IPS-15b (cell line): ENCODE measurements at regions not wholly inside any gene's neighbourhood (a gene's known extent, or its start where the extent isn't known, plus 50 kb on each side); places are given as distances from the start of the nearest gene placed in this dataset.

Experiments used
- H3K27me3 ChIP-seq: one replicate; pipeline ENCODE4 v1.6.1; 2013; ENCODE audit warnings: low read length; ENCODE audit not compliant: control insufficient read depth, insufficient read depth
- H3K36me3 ChIP-seq: one replicate; pipeline ENCODE4 v1.6.1; 2013; ENCODE audit warnings: low read length; ENCODE audit not compliant: control insufficient read depth, insufficient read depth
- H3K4me1 ChIP-seq: one replicate; pipeline ENCODE4 v1.6.1; 2013; ENCODE audit warnings: mild to moderate bottlenecking, low read length; ENCODE audit not compliant: control insufficient read depth, insufficient read depth
- H3K4me3 ChIP-seq: one replicate; pipeline ENCODE4 v1.5.1; 2013; ENCODE audit warnings: low read depth, low read length
- H3K9ac ChIP-seq: one replicate; pipeline ENCODE4 v1.6.1; 2013; ENCODE audit warnings: low read depth, mild to moderate bottlenecking, low read length
- H3K9me3 ChIP-seq: one replicate; pipeline ENCODE4 v1.6.1; 2013; ENCODE audit warnings: mild to moderate bottlenecking, low read length; ENCODE audit not compliant: control insufficient read depth, insufficient read depth

DNA sequence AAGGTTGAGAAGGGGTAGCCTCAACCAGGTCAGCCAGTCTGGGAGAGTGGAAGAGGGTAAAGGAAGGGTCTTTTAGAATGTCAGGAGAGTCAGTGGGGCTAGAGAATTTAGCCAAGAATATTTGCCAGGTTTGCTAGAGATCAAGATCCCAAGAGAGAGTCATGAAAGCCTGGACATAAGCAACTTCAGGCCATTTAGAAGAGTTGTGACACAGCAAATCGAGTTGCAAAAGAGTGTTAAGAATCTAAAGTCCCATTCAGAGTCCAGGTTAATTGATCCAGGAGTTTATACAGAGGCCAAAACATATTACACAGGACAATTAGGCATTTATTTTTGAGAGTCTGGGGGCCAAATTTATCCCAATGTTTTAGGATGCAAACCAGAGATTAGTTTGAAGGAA lies 1260.1 kb upstream of the ACO1 start:
- Histone ChIP-seq H3K27me3 (no peaks in the 10 kb centered on the region), H3K9ac (no peak overlapping the region), H3K36me3 (no peaks in the 10 kb centered on the region), H3K4me1 (no peaks in the 10 kb centered on the region), H3K9me3 (no peaks in the 10 kb centered on the region), H3K4me3 (no peak overlapping the region)

DNA sequence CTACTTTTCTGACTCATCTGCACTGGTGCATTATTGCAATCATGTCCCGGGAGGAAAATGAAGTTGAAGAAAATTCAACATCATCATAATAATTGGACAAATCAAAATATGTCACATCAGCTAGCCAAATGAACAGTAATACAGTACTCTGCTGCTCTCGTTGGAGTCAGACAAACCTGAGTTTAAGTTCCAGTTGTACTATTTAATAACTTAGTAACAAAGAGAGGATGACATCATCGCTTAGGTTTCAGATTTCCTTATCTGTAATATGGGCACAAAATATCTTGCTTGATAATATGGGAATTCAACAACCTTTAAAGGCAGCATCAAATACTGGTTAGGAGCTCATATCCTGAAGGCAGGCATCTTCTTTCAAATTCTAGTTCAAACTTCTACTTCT lies 1248.9 kb upstream of the ACO1 start:
- Histone ChIP-seq H3K27me3 (no peaks in the 10 kb centered on the region), H3K4me1 (no peaks in the 10 kb centered on the region), H3K9me3 (no peaks in the 10 kb centered on the region), H3K9ac (no peak overlapping the region), H3K36me3 (no peaks in the 10 kb centered on the region), H3K4me3 (no peak overlapping the region)

DNA sequence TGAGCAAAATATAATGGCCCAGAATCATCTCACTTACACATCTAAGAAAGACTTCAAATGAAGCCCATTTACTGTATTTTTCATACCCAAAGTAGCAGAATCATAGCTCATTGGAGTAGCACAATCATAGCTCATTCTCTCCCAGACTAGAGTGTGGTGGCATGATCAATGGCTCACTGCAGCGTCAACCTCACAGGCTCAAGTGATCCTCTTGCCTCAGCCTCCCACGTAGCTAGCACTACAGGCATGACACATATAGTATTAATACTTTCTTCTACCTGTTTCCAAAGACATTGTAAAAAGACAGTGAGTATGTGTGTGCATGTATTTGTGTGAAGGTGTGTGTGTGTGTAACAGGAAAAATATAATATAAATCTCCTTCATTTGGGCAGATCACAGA lies 1247.9 kb upstream of the ACO1 start:
- Histone ChIP-seq H3K36me3 (no peaks in the 10 kb centered on the region), H3K27me3 (no peaks in the 10 kb centered on the region), H3K4me3 (no peak overlapping the region), H3K9ac (no peak overlapping the region), H3K9me3 (no peaks in the 10 kb centered on the region), H3K4me1 (no peaks in the 10 kb centered on the region)

DNA sequence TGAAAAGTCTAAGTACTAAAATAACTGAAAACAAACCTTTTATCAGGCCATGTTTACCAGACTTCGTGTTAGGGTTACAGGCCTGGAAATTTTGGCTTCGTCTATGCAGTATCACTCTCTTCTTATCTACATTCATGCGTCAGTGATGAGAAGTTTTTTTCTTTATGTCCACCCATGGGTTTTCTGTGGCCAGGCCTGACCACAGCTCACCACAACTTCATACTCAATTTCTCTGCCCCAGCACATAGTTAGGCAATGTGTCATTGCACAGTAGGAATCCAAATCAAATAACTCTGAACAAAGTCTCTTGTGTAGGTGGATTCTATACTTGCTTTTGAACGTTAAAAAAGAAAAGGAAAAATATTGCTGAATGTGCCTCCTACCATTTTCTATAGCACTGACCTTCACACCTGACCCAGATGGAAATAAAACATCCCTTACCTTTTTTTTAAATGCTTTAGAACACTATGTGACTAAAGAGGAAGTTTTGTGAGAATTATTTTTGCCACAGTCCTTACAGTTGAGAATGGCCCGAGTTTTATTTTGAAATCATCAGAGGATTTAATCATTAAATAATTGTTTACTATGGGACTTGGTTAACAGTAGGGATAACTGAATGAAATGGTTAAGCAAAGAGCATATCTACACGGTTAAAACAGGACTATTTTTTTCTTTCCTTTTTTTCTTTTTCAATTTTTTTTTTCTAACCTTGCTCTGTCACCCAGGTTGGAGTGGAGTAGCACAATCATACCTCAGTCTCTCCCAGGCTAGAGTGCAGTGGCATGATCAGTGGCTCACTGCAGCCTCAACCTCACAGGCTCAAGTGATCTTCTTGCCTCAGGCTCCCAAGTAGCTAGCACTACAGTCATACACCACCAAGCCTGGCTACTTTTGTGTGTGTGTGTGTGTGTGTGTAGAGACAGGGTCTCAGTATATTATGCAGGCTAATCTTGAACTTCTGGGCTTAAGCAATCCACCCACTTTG lies 1247.0 kb upstream of the ACO1 start:
- no peaks in the 10 kb centered on the region for H3K9me3 ChIP-seq
- H3K4me3 ChIP-seq = no peak overlapping the region
- H3K27me3 ChIP-seq = no peaks in the 10 kb centered on the region
- no peak overlapping the region for H3K9ac ChIP-seq
- no peaks in the 10 kb centered on the region for H3K4me1 ChIP-seq
- H3K36me3 ChIP-seq = no peaks in the 10 kb centered on the region

DNA sequence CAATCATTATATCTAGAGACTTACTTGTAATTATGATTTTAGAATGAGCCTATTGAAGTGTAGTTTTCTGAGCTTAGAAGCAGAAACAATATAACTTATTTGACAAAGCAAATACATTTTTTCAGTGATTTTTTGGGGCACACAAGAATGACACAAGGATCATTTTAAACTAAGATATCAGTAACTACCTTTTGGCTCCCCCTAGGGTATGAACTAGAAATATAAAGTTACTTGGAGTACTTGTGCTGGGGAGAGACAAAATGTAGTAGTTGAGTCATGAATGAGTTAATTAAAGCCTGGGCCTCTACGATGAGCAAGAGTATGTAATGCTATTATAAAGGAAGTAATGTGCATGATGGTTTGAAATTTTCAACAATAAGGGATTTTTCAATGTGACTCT lies 1244.1 kb upstream of the ACO1 start:
- H3K36me3 ChIP-seq = no peaks in the 10 kb centered on the region
- H3K27me3 ChIP-seq = no peaks in the 10 kb centered on the region
- H3K9ac ChIP-seq = no peak overlapping the region
- no peaks in the 10 kb centered on the region for H3K9me3 ChIP-seq
- H3K4me1 ChIP-seq = no peaks in the 10 kb centered on the region
- no peak overlapping the region for H3K4me3 ChIP-seq

DNA sequence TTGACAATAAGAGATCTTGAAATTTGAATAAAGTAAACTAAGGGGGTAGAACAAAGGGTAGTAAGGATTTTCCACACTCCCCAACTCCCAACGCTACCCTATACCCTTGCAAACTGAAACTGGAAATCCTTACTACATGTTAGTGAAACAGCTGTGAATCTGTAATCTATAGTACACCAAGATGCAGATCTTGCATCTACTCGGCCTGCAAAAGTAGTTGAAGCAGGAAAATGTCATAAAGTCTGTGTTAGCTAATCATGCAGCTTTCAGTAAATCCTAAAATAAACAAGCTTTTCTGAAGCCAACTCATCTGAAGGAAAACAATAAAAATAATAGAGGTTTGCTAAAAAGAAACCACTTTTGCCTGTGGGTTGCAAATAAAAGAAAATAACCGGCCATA lies 1242.0 kb upstream of the ACO1 start:
- Histone ChIP-seq H3K9me3 (no peaks in the 10 kb centered on the region), H3K27me3 (no peaks in the 10 kb centered on the region), H3K36me3 (no peaks in the 10 kb centered on the region), H3K9ac (no peak overlapping the region), H3K4me3 (no peak overlapping the region), H3K4me1 (no peaks in the 10 kb centered on the region)

DNA sequence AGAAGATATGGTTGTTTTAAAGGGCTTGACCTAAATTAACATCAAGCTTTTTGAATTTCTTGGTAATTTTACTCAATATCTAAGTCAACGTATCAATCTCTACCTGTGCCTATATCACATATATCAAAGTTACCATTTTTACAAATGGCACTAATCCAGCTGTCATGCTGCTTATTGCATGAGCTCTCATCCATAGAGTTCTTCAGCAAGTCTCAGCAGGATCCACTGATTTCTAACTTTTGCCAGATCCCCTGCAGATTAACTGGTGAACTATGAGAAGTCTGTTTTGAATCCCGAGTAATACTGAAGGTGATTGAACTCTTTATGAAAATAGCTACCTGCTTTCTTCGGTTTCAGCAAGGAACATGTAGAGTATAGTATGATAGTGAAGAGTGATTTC lies 1239.8 kb upstream of the ACO1 start:
- Histone ChIP-seq H3K27me3 (no peaks in the 10 kb centered on the region), H3K36me3 (no peaks in the 10 kb centered on the region), H3K9me3 (no peaks in the 10 kb centered on the region), H3K9ac (no peak overlapping the region), H3K4me1 (no peaks in the 10 kb centered on the region), H3K4me3 (no peak overlapping the region)

DNA sequence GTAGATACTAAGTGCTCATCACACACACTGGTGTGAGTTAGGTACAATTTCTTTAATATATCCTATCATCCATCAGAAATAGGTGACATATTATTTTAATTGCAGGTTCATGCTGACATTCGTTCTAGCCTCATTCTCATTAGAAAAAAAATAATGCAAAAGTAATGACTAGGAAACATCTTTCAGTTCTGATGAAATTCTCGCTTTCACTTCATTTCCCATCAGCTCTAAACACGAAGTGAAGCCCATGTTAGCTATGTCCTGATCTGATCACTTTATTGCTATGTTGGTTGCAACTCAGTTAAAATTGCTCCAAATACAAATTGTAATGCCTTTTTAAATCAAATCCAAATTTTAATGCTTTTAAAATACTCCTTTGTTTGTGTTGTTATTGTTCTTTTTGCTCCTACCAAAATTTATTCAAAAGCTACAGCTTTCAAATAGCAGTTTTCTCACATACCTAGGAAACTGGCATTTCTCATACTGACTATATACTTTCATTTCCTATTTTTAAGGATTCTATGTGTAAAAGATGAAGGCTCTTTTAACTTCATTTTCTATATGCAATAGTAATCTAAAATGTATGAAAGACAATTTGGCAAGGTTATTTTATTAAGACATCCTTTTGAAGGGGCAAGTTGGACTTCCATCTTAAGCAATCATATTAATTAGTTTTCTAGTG lies 1237.8 kb upstream of the ACO1 start:
- H3K27me3 ChIP-seq = no peaks in the 10 kb centered on the region
- H3K4me3 ChIP-seq = no peak overlapping the region
- H3K36me3 ChIP-seq = no peaks in the 10 kb centered on the region
- no peaks in the 10 kb centered on the region for H3K9me3 ChIP-seq
- H3K4me1 ChIP-seq = no peaks in the 10 kb centered on the region
- H3K9ac ChIP-seq = no peak overlapping the region

DNA sequence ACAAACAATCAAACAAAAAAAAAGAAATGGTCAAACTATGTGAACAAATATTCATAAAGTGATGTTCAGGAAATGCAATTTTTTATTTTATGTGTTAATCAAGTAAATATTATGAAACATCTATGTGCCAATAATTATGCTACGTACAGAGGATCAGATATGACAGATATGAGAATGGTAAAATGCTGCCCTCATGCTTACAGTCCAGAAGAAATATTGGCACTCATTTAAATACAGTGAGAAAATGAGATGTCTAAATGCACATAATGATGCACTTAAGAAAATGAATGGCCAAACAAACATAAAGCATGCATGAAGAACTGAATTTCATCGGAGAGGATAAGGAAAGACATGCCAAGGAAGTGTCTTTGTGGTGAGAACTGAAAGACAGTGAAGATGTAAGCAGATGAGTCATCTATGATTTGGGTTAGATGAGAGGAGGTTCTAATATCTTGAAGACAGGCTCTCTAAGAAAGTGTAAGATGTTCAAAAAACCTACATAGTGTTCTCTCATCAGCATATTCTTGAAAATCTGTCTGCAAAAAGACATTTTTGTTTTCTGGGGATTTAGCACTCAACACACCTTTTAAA lies 1231.1 kb upstream of the ACO1 start:
- no peaks in the 10 kb centered on the region for H3K36me3 ChIP-seq
- no peaks in the 10 kb centered on the region for H3K27me3 ChIP-seq
- H3K9me3 ChIP-seq = no peaks in the 10 kb centered on the region
- no peak overlapping the region for H3K4me3 ChIP-seq
- no peaks in the 10 kb centered on the region for H3K4me1 ChIP-seq
- H3K9ac ChIP-seq = no peak overlapping the region

DNA sequence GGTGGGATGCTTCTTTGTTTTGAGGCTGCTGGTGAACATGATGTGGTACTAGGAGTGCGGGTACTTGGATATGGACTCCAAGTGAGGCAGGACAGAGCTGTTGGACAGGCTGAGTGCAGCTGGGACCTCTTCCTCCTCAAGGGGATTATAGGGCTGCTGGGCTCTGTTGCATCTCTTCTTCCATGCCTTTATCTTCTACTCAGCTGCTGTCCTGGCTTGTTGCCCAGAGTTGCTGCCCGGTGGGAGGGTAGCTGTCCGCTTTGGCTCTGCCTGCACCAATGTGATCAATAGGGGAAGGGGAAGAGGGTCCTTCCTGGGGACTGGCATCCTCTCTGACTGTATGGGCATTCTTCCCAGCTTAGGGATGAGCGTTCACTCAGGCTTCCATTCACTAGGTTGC lies 1217.9 kb upstream of the ACO1 start:
- Histone ChIP-seq H3K9me3 (peaks cover 2% of the 10 kb centered on the region), H3K4me1 (no peaks in the 10 kb centered on the region), H3K9ac (no peak overlapping the region), H3K4me3 (no peak overlapping the region), H3K27me3 (no peaks in the 10 kb centered on the region), H3K36me3 (no peaks in the 10 kb centered on the region)

DNA sequence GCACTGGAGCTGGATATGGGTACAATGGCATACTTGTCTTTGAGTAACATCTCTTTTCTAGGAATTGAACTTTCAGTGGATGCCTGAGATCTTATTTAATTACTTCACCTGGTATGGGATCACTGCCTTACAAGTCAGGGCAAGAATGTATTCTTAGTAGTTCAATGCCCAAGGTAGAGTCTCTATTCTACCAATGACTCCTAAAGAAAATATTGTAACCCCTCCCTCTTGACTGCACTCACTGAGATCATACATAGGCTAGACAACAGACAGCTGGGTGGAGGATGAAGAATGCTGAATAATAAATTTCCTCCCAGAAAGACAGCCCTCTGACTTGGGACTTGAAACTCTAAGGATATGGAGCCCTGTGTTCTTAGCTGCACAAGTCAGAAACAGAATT lies 1216.3 kb upstream of the ACO1 start:
- Histone ChIP-seq H3K9ac (no peak overlapping the region), H3K27me3 (no peaks in the 10 kb centered on the region), H3K4me1 (no peaks in the 10 kb centered on the region), H3K36me3 (no peaks in the 10 kb centered on the region), H3K4me3 (no peak overlapping the region), H3K9me3 (peaks cover 2% of the 10 kb centered on the region)

DNA sequence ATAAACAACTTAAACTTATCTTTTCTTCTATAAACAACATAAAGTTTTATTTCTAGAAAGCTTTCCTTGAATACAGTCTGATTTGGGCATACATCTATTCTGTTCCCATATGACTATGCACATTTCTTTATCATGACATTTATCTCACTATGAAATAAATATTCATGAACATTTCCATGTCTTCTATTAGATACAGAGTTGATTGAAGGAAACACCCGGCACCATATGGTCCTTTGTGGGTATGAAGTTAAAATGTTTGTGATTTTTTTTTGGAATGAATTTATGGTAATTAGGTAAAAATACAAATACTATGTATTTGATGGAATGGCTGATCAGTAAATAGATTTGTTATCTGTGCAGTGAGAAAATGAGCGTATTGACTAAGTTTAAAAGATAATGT lies 1209.8 kb upstream of the ACO1 start:
- Histone ChIP-seq H3K9me3 (no peaks in the 10 kb centered on the region), H3K9ac (no peak overlapping the region), H3K4me3 (no peak overlapping the region), H3K36me3 (no peaks in the 10 kb centered on the region), H3K4me1 (no peaks in the 10 kb centered on the region), H3K27me3 (no peaks in the 10 kb centered on the region)
